ENCODE measurements at regions not wholly inside any gene's neighbourhood (a gene's known extent, or its start where the extent isn't known, plus 50 kb on each side); places are given as distances from the start of the nearest gene placed in this dataset.

DNA sequence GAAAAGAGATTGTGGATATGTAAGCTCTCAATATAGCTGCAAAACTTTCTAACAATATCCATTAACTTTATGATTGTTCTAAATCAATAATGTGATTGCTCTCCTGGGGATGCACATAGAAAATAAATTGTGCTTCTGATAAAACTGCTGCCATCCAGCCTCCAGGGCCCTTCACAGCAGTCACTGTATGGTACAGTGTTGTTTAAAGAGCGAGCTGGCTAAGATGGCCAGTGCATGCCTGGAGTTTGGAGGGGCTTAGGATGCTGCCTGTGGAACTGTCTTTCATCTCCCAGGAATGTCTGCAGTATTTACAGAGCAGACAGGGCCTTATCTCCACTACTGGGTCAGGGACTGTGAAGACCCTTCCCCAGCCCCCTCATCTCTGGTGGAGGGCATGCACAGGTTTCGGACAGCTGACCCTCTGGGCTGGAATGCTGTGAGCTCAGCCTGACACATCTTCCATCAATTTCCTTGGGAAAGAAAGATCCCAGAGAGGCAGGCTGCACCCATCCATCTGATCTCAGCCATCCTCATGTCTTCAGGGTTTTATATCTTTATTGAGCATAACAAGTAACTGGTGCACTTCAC lies 137.0 kb downstream of the PLPP3 start:
- TF ChIP-seq, protein P1, sequence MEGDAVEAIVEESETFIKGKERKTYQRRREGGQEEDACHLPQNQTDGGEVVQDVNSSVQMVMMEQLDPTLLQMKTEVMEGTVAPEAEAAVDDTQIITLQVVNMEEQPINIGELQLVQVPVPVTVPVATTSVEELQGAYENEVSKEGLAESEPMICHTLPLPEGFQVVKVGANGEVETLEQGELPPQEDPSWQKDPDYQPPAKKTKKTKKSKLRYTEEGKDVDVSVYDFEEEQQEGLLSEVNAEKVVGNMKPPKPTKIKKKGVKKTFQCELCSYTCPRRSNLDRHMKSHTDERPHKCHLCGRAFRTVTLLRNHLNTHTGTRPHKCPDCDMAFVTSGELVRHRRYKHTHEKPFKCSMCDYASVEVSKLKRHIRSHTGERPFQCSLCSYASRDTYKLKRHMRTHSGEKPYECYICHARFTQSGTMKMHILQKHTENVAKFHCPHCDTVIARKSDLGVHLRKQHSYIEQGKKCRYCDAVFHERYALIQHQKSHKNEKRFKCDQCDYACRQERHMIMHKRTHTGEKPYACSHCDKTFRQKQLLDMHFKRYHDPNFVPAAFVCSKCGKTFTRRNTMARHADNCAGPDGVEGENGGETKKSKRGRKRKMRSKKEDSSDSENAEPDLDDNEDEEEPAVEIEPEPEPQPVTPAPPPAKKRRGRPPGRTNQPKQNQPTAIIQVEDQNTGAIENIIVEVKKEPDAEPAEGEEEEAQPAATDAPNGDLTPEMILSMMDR (conservative IDR thresholded peaks at IDR 0.05; ENCODE audit: low read length) = no peak
- no peak for TF ChIP-seq EZH2phosphoT487 (IDR thresholded peaks at IDR 0.05; ENCODE audit: borderline replicate concordance, low read depth, low read length)
- Histone ChIP-seq H3K4me1 (ENCODE audit: insufficient read depth, low read length, poor library complexity, severe bottlenecking) (no peaks in the 10 kb centered on the region), H4K20me1 (ENCODE audit: insufficient read depth, low read length) (no peaks in the 10 kb centered on the region), H3K9me2 (ENCODE audit: insufficient read depth, low read length) (no peaks in the 10 kb centered on the region), H3K4me3 (ENCODE audit: low read depth, low read length, poor library complexity, severe bottlenecking) (no peak overlapping the region), H3K9me3 (ENCODE audit: low read length) (no peaks in the 10 kb centered on the region), H3K36me3 (ENCODE audit: insufficient read depth, low read length) (no peaks in the 10 kb centered on the region), H3K79me2 (ENCODE audit: insufficient read depth, low read depth, low read length) (no peaks in the 10 kb centered on the region), H2AFZ (ENCODE audit: low read length) (no peak overlapping the region), H3K4me2 (ENCODE audit: low read length) (no peak overlapping the region), H3K27ac (ENCODE audit: low read depth, low read length, poor library complexity, severe bottlenecking) (no peak overlapping the region)
- POLR2A ChIA-PET = interaction anchor here (0.5 kb wide), 1 partner anchor 475 kb away, joined by 5 read pairs; no protein-coding TSS in a partner anchor
- CTCF ChIA-PET (ENCODE audit: unreplicated experiment) = no interaction called here
- BruUV-seq (replicated peaks) = no TSS peak
- intact Hi-C loops (cut with micrococcal nuclease; ENCODE audit: unreplicated experiment) = no loop called here
- DNase-seq (ENCODE audit: low spot score) = no peak

DNA sequence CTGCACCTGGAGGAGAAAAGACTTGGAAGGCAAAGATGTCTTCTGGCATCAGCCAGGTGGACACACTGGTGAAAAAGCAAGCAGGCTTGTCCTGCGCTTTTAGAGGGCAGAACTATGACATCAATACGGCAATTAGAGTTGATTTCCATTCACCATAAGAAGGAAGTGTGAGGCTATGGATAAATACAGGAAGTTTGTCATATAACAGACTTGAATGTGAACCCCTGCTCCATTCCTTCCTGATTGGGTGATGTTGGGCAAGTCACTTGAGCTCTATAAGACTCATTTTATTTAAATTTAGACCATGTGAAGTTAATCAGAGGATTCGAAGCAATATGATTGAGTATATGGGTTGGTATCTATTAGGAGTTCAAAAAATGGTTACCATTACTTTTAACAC lies 137.8 kb downstream of the PLPP3 start:
- no peaks in the 10 kb centered on the region for H3K79me2 ChIP-seq (ENCODE audit: insufficient read depth, low read depth, low read length)
- no peaks in the 10 kb centered on the region for H3K4me1 ChIP-seq (ENCODE audit: insufficient read depth, low read length, poor library complexity, severe bottlenecking)
- TF ChIP-seq, protein P1 (conservative IDR thresholded peaks at IDR 0.05; ENCODE audit: low read length) = no peak
- no peak for TF ChIP-seq EZH2phosphoT487 (IDR thresholded peaks at IDR 0.05; ENCODE audit: borderline replicate concordance, low read depth, low read length)
- no peaks in the 10 kb centered on the region for H3K9me3 ChIP-seq (ENCODE audit: low read length)
- no peak overlapping the region for H3K4me3 ChIP-seq (ENCODE audit: low read depth, low read length, poor library complexity, severe bottlenecking)
- H4K20me1 ChIP-seq (ENCODE audit: insufficient read depth, low read length) = no peaks in the 10 kb centered on the region
- no peak overlapping the region for H3K4me2 ChIP-seq (ENCODE audit: low read length)
- BruUV-seq (replicated peaks) = no TSS peak
- ChIA-PET CTCF (ENCODE audit: unreplicated experiment) (no interaction called here), POLR2A (no interaction called here)
- H3K27ac ChIP-seq (ENCODE audit: low read depth, low read length, poor library complexity, severe bottlenecking) = no peak overlapping the region
- DNase-seq (ENCODE audit: low spot score) = no peak
- H3K36me3 ChIP-seq (ENCODE audit: insufficient read depth, low read length) = no peaks in the 10 kb centered on the region
- no peaks in the 10 kb centered on the region for H3K9me2 ChIP-seq (ENCODE audit: insufficient read depth, low read length)
- intact Hi-C loops (cut with micrococcal nuclease; ENCODE audit: unreplicated experiment) = no loop called here
- no peak overlapping the region for H2AFZ ChIP-seq (ENCODE audit: low read length)

DNA sequence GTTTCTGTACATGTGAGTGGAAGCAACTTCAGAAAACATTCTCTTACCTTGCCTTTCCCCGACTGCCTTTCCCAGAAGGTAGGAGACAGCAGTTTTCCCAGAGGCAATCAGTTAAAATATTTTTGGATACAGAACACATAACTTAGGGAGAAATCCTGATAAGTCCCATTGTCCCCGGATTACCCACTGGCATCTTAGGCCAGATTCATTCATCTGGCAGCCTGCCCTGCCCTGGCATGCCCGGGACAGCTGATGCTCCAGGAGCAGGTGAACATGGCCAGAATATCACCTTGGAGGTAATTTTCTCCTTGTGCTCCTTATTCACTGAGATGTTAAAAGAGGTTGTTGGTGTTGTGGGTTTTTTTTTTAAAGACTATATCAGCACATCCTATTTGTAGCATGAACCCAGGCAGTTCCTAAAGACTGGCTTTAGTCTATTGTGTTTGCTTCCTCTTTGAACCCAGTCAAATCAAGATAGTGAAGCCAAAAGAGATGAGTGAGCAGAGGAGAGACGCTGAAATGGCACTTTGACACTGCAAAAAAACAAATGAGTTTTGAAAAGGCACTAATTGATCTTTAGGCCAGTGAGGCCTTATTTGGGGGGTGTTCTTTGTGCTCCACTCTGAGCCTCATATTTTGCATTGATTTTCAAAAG lies 139.6 kb downstream of the PLPP3 start:
- intact Hi-C loops (cut with micrococcal nuclease; ENCODE audit: unreplicated experiment) = no loop called here
- DNase-seq (ENCODE audit: low spot score) = no peak
- Histone ChIP-seq H2AFZ (ENCODE audit: low read length) (no peak overlapping the region), H3K9me2 (ENCODE audit: insufficient read depth, low read length) (no peaks in the 10 kb centered on the region), H3K4me1 (ENCODE audit: insufficient read depth, low read length, poor library complexity, severe bottlenecking) (peaks cover 6% of the 10 kb centered on the region), H3K79me2 (ENCODE audit: insufficient read depth, low read depth, low read length) (no peaks in the 10 kb centered on the region), H3K4me3 (ENCODE audit: low read depth, low read length, poor library complexity, severe bottlenecking) (no peak overlapping the region), H3K36me3 (ENCODE audit: insufficient read depth, low read length) (no peaks in the 10 kb centered on the region), H3K27ac (ENCODE audit: low read depth, low read length, poor library complexity, severe bottlenecking) (no peak overlapping the region), H3K4me2 (ENCODE audit: low read length) (no peak overlapping the region), H3K9me3 (ENCODE audit: low read length) (no peaks in the 10 kb centered on the region), H4K20me1 (ENCODE audit: insufficient read depth, low read length) (no peaks in the 10 kb centered on the region)
- ChIA-PET POLR2A (no interaction called here), CTCF (ENCODE audit: unreplicated experiment) (no interaction called here)
- no peak for TF ChIP-seq EZH2phosphoT487 (IDR thresholded peaks at IDR 0.05; ENCODE audit: borderline replicate concordance, low read depth, low read length)
- TF ChIP-seq, protein P1 (conservative IDR thresholded peaks at IDR 0.05; ENCODE audit: low read length) = no peak
- BruUV-seq (replicated peaks) = no TSS peak
